Smooth muscle cell (in vitro differentiated cells): ENCODE measurements at regions not wholly inside any gene's neighbourhood (a gene's known extent, or its start where the extent isn't known, plus 50 kb on each side); places are given as distances from the start of the nearest gene placed in this dataset.
A peak's percentile ranks its signal among the peaks of the same experiment; 100 is the strongest.

Experiments used
- DNase-seq: peaks from one replicate; lab custom pipeline; 2025; ENCODE audit not compliant: unreplicated experiment; lab: John Stamatoyannopoulos, UW
- H2AFZ ChIP-seq: fragments of 200-600 bp; sonication (generic); 2 replicates; pipeline ENCODE4 v1.6.0; 2016; ENCODE audit warnings: antibody characterized with exemption, low read depth, mild to moderate bottlenecking
- H3F3A ChIP-seq: fragments of 200-600 bp; sonication (generic); 2 replicates; pipeline ENCODE4 v1.6.0; 2017; ENCODE audit warnings: antibody characterized with exemption, low read depth
- H3K27ac ChIP-seq: fragments of 200-600 bp; sonication (generic); 2 replicates; pipeline ENCODE4 v1.5.1; 2016; ENCODE audit warnings: low read depth, mild to moderate bottlenecking
- H3K27me3 ChIP-seq: fragments of 200-600 bp; sonication (generic); 2 replicates; pipeline ENCODE4 v1.6.1; 2016; ENCODE audit warnings: low read depth, mild to moderate bottlenecking
- H3K36me3 ChIP-seq: fragments of 200-600 bp; sonication (generic); 2 replicates; pipeline ENCODE4 v1.5.1; 2016; ENCODE audit warnings: low read depth
- H3K4me1 ChIP-seq: fragments of 200-600 bp; sonication (generic); 2 replicates; pipeline ENCODE4 v1.5.1; 2016; ENCODE audit warnings: low read depth
- H3K4me2 ChIP-seq: fragments of 200-600 bp; sonication (generic); 2 replicates; pipeline ENCODE4 v1.6.0; 2016; ENCODE audit warnings: mild to moderate bottlenecking
- H3K4me3 ChIP-seq: fragments of 200-600 bp; sonication (generic); 2 replicates; pipeline ENCODE4 v1.5.1; 2016; ENCODE audit warnings: mild to moderate bottlenecking
- H3K79me2 ChIP-seq: fragments of 200-600 bp; sonication (generic); 2 replicates; pipeline ENCODE4 v1.6.0; 2016; ENCODE audit warnings: low read depth, mild to moderate bottlenecking
- H3K9ac ChIP-seq: fragments of 200-600 bp; sonication (generic); 2 replicates; pipeline ENCODE4 v1.6.0; 2016; ENCODE audit warnings: low read depth
- H3K9me3 ChIP-seq: fragments of 200-600 bp; sonication (generic); replicated peaks from 2 replicates; pipeline ENCODE4 v1.5.1; 2016; ENCODE audit warnings: low read depth
- H4K20me1 ChIP-seq: fragments of 200-600 bp; sonication (generic); 2 replicates; pipeline ENCODE4 v1.6.0; 2016; ENCODE audit warnings: low read depth
- WGBS: methylation state at CpG from one replicate; pipeline ENCODE4 v1.1.7; 2016; ENCODE audit warnings: low lambda C conversion rate; 5-methylcytosine and 5-hydroxymethylcytosine counted together
- TF ChIP-seq, protein P1 (sequence below): fragments of 200-600 bp; sonication (generic); IDR thresholded peaks from 2 replicates; pipeline ENCODE4 v1.5.1; 2017; ENCODE audit warnings: borderline replicate concordance, mild to moderate bottlenecking, antibody characterized with exemption; ENCODE audit not compliant: insufficient read depth, poor library complexity, severe bottlenecking

DNA sequence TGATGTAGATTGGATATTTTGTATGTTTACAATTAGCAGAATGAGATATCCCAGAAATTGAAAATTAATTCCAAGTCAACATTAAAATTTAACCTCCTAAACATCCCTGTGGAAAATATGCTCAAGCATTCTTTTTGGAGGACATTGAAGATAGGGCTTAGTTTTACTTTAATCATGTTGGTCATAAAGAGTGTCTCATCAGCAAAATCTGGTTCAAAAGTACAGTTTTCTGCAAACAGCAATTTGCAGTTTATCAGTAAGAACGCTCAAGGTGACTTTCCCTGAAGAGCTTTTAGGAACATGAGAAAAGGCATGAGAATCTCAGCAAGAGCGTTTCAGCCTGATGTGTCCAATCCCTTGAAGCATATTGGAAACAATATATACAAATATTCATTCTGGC, 889.8 kb downstream of the CENPC start:
- H3F3A ChIP-seq, result no peaks in the 10 kb centered on the region
- no peak overlapping the region for H3K27ac ChIP-seq
- H4K20me1 ChIP-seq, result no peaks in the 10 kb centered on the region
- no peak overlapping the region for H3K4me3 ChIP-seq
- no peaks in the 10 kb centered on the region for H3K4me1 ChIP-seq
- H3K27me3 ChIP-seq, result peaks cover 6% of the 10 kb centered on the region
- no peaks in the 10 kb centered on the region for H3K79me2 ChIP-seq
- H3K4me2 ChIP-seq, result no peak overlapping the region
- H2AFZ ChIP-seq, result peak overlapping the region; percentile 3
- H3K36me3 ChIP-seq, result no peaks in the 10 kb centered on the region
- DNase-seq, result no peak
- TF ChIP-seq, protein P1, sequence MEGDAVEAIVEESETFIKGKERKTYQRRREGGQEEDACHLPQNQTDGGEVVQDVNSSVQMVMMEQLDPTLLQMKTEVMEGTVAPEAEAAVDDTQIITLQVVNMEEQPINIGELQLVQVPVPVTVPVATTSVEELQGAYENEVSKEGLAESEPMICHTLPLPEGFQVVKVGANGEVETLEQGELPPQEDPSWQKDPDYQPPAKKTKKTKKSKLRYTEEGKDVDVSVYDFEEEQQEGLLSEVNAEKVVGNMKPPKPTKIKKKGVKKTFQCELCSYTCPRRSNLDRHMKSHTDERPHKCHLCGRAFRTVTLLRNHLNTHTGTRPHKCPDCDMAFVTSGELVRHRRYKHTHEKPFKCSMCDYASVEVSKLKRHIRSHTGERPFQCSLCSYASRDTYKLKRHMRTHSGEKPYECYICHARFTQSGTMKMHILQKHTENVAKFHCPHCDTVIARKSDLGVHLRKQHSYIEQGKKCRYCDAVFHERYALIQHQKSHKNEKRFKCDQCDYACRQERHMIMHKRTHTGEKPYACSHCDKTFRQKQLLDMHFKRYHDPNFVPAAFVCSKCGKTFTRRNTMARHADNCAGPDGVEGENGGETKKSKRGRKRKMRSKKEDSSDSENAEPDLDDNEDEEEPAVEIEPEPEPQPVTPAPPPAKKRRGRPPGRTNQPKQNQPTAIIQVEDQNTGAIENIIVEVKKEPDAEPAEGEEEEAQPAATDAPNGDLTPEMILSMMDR, result no peak
- H3K9me3 ChIP-seq, result no peaks in the 10 kb centered on the region
- WGBS, result 93% methylated on average over 2 of the region's 2 CpGs
- no peak overlapping the region for H3K9ac ChIP-seq

DNA sequence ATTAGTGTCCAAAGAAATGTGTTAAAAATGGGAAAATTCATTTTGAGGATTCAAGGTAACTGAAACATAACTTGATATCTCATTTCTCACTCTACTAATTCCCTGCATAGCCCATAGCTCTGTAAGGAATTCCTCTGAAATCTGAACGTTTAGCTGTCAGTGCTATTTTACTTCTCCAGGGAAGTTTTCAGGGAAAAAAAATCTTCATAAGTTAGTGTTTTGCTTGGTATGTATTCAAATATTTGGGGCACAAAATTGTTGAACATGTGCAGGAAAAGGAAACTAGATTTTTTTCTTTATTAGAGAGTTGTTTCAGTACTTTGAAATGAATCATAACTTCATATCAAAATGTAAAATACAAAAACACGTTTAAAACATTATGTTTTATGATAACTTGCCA, 891.4 kb downstream of the CENPC start:
- no peaks in the 10 kb centered on the region for H3K27me3 ChIP-seq
- DNase-seq, result no peak
- WGBS, result 75% methylated on average over 2 of the region's 2 CpGs

DNA sequence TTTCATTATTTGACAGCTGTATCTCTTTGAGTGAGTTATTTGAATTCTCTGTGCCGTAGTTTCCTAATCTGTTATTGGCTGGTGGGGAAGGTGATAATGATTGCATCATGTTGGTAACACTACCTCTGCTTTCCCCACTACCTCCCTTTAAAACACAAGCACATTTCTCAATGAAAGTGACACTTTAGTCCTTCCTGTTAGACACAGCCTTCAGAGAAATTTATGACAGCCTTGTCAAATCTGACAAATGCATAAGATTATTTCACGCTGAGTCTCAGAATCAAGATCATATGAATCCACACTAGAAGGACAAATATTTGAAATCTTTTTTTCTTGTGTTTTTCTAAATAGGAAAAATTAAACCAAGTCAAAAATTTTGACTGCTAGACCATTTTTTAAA, 896.1 kb downstream of the CENPC start:
- H3K79me2 ChIP-seq, result no peaks in the 10 kb centered on the region
- H3K36me3 ChIP-seq, result no peaks in the 10 kb centered on the region
- TF ChIP-seq, protein P1, result no peak
- no peak overlapping the region for H3K4me3 ChIP-seq
- no peak for DNase-seq
- H4K20me1 ChIP-seq, result no peaks in the 10 kb centered on the region
- no peaks in the 10 kb centered on the region for H3K4me1 ChIP-seq
- no peak overlapping the region for H3K27ac ChIP-seq
- 91% methylated on average over 2 of the region's 2 CpGs for WGBS
- H3F3A ChIP-seq, result no peaks in the 10 kb centered on the region
- H3K4me2 ChIP-seq, result no peak overlapping the region
- H3K9me3 ChIP-seq, result no peaks in the 10 kb centered on the region
- no peak overlapping the region for H3K9ac ChIP-seq
- H3K27me3 ChIP-seq, result no peaks in the 10 kb centered on the region
- no peak overlapping the region for H2AFZ ChIP-seq

More for the DNA sequence above, 891.4 kb downstream of the CENPC start:
- no peaks in the 10 kb centered on the region for H4K20me1 ChIP-seq
- no peaks in the 10 kb centered on the region for H3K79me2 ChIP-seq
- H3K4me2 ChIP-seq, result no peak overlapping the region
- H2AFZ ChIP-seq, result no peak overlapping the region
- no peak overlapping the region for H3K9ac ChIP-seq
- no peaks in the 10 kb centered on the region for H3K9me3 ChIP-seq
- no peaks in the 10 kb centered on the region for H3K4me1 ChIP-seq
- H3F3A ChIP-seq, result no peaks in the 10 kb centered on the region
- H3K4me3 ChIP-seq, result no peak overlapping the region
- H3K36me3 ChIP-seq, result no peaks in the 10 kb centered on the region
- no peak overlapping the region for H3K27ac ChIP-seq
- TF ChIP-seq, protein P1, result no peak

DNA sequence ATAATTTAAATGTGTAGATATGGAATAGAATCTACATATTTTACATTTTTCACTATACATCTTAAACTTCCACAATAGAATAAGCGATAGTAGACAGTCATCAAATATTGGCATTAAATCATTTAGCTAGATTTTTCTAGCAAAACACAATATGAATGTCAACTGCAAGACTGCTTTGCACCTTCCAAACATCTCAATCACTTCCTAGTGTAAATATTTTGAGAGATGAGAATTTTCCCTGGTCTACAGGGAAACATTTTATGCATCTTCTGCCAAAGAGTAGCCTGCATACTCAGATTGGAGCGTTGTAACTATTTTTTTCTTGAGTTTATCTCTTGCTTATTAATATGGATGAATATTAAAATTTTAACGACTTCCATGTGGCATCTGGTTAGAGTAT, 897.4 kb downstream of the CENPC start:
- Histone ChIP-seq H3K27me3 (no peaks in the 10 kb centered on the region), H3K4me1 (no peaks in the 10 kb centered on the region), H3K4me2 (no peak overlapping the region), H2AFZ (no peak overlapping the region), H3K36me3 (no peaks in the 10 kb centered on the region), H4K20me1 (no peaks in the 10 kb centered on the region), H3K9ac (no peak overlapping the region), H3K79me2 (no peaks in the 10 kb centered on the region), H3K27ac (no peak overlapping the region), H3K4me3 (no peak overlapping the region), H3K9me3 (no peaks in the 10 kb centered on the region), H3F3A (no peaks in the 10 kb centered on the region)
- no peak for DNase-seq
- 84% methylated on average over 3 of the region's 3 CpGs for WGBS
- TF ChIP-seq, protein P1, result no peak
